Stomach (tissue), 8 donors: ENCODE measurements at regions not wholly inside any gene's neighbourhood (a gene's known extent, or its start where the extent isn't known, plus 50 kb on each side); places are given as distances from the start of the nearest gene placed in this dataset.

Experiments used
- DNase-seq, 2 donors: peaks; one replicate each; pipeline versions ENCODE4 v3.0.0 to v3.0.0-alpha.2; 2013 to 2019
- H3K27ac ChIP-seq, 5 donors: fragments of 200-600 bp in 4 of 5; sonication (generic) in 4 of 5; one replicate each; pipeline ENCODE4 v1.5.1; 2013 to 2019; ENCODE audit warnings: mild to moderate bottlenecking in 1 of 5, moderate library complexity in 1 of 5
- H3K27me3 ChIP-seq, 3 donors: fragments of 200-600 bp; sonication (generic); one replicate each; pipeline ENCODE4 v1.5.1; 2017 to 2019; ENCODE audit warnings: mixed run types in 1 of 3
- H3K36me3 ChIP-seq, 4 donors: fragments of 200-600 bp; sonication (generic); 1 replicate in 3 of 4; 2 replicates in 1 of 4; pipeline ENCODE4 v1.5.1; 2016 to 2019
- H3K4me1 ChIP-seq, 4 donors: fragments of 200-600 bp; sonication (generic); one replicate each; pipeline ENCODE4 v1.5.1; 2016 to 2019
- H3K4me3 ChIP-seq, 4 donors: fragments of 200-600 bp; sonication (generic) in 3 of 4; one replicate each; pipeline ENCODE4 v1.5.1; 2016 to 2019; ENCODE audit warnings: mild to moderate bottlenecking in 1 of 4
- H3K9me3 ChIP-seq, 4 donors: fragments of 200-600 bp; sonication (generic); one replicate each; pipeline ENCODE4 v1.5.1; 2016 to 2019
- EP300 ChIP-seq: sonication (generic); formaldehyde crosslinking; IDR thresholded peaks from one replicate; pipeline ENCODE4 v1.6.1; 2017; ENCODE audit warnings: antibody characterized with exemption
- POLR2A ChIP-seq, 4 donors: fragments of 450-650 bp; IDR thresholded peaks; one replicate each; pipeline ENCODE4 v1.6.1; 2016; ENCODE audit warnings: antibody characterized with exemption in 4 of 4, control low read depth in 2 of 4, mild to moderate bottlenecking in 1 of 4, moderate library complexity in 1 of 4
- POLR2AphosphoS5 ChIP-seq, 3 donors: sonication (generic); formaldehyde crosslinking; IDR thresholded peaks; one replicate each; pipeline ENCODE4 v1.6.1; 2016; ENCODE audit warnings: antibody characterized with exemption in 3 of 3
- WGBS, 5 donors: extraction: QIAGEN DNeasy Blood & Tissue Kit in 3 of 5; methylation state at CpG; one replicate each; pipeline versions ENCODE4 v1.1.5 to v1.1.7; 2013 to 2018; 5-methylcytosine and 5-hydroxymethylcytosine counted together
- intact Hi-C: fragments of 100-400 bp; cut with DNase I; formaldehyde crosslinking; loops from one replicate; pipeline ENCODE4 v1.15.1; 2023; ENCODE audit warnings: low total_unique reads
- TF ChIP-seq, protein P1 (sequence below), 7 experiments: fragments of 450-650 bp in 4 of 7; fragments of 200-600 bp in 3 of 7; sonication (generic) in 3 of 7; IDR thresholded peaks; one replicate each; pipeline ENCODE4 v1.5.1; 2016 to 2019; ENCODE audit warnings: antibody characterized with exemption in 7 of 7, control low read depth in 2 of 7, mild to moderate bottlenecking in 1 of 7
- donor health status: healthy with polysubstance abuse.
- donor health status: Bipolar disorder and iron deficiency.
- donor health status: healthy.

DNA sequence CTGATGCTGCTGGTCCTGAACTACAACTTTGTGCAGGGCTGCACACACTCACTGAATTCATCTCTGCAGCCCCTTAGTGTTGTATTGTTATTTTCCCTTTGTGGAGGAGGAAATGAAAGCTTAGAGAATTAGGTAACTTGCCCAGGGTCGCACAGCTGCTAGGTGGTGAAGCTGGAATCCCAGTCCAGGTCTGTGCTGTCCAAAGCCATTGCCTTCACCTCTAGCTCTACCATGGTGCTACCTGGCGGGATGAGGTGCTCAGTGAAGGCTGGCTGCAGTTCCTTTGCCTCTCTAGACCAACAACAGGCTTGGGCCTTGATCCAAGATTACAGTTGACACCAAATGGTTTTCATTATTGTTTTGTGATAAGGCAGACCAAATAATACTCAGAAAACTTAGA, 177.8 kb upstream of the PITX1 start:
- Histone ChIP-seq H3K27me3 (no peaks in the 10 kb centered on the region), H3K4me1 (peaks cover 5 to 53% (median 22%) of the 10 kb centered on the region in 4 donors), H3K27ac (peak overlapping the region in 4 of 5 donors; percentile 50 to 84 (median 79)), H3K36me3 (no peaks in the 10 kb centered on the region), H3K4me3 (no peak overlapping the region), H3K9me3 (no peaks in the 10 kb centered on the region)
- 39 to 73% (median 45%) methylated on average over 2 of the region's 2 CpGs for WGBS, 5 donors
- peak in 1 of 2 donors; percentile 11 for DNase-seq
- TF ChIP-seq EP300 (no peak), POLR2A (IDR thresholded peaks at IDR 0.05) (no peak), POLR2AphosphoS5 (IDR thresholded peaks at IDR 0.05) (no peak)
- TF ChIP-seq, protein P1, sequence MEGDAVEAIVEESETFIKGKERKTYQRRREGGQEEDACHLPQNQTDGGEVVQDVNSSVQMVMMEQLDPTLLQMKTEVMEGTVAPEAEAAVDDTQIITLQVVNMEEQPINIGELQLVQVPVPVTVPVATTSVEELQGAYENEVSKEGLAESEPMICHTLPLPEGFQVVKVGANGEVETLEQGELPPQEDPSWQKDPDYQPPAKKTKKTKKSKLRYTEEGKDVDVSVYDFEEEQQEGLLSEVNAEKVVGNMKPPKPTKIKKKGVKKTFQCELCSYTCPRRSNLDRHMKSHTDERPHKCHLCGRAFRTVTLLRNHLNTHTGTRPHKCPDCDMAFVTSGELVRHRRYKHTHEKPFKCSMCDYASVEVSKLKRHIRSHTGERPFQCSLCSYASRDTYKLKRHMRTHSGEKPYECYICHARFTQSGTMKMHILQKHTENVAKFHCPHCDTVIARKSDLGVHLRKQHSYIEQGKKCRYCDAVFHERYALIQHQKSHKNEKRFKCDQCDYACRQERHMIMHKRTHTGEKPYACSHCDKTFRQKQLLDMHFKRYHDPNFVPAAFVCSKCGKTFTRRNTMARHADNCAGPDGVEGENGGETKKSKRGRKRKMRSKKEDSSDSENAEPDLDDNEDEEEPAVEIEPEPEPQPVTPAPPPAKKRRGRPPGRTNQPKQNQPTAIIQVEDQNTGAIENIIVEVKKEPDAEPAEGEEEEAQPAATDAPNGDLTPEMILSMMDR (IDR thresholded peaks at IDR 0.05): no peak
- intact Hi-C loops: no loop called here

- no peak for DNase-seq
- no peaks in the 10 kb centered on the region for H3K9me3 ChIP-seq
- intact Hi-C loops: no loop called here
- TF ChIP-seq EP300 (no peak), POLR2AphosphoS5 (IDR thresholded peaks at IDR 0.05) (peak in 2 of 3 donors; percentile 42 to 79)
- WGBS, 5 donors: 69 to 82% (median 77%) methylated on average over 9 of the region's 9 CpGs
- no peaks in the 10 kb centered on the region for H3K36me3 ChIP-seq
- H3K27me3 ChIP-seq: no peaks in the 10 kb centered on the region
- peak overlapping the region in 4 of 5 donors; percentile 50 to 84 (median 79) for H3K27ac ChIP-seq
- peak overlapping the region in 1 of 4 donors; percentile 1 for H3K4me3 ChIP-seq
- H3K4me1 ChIP-seq: peaks cover 5 to 53% (median 22%) of the 10 kb centered on the region in 4 donors
Observed at GRCh38 chr5:135211083-135211790, 177.2 kb upstream of the PITX1 start.

- Histone ChIP-seq H3K4me3 (peak overlapping the region in 1 of 4 donors; percentile 1), H3K36me3 (no peaks in the 10 kb centered on the region), H3K9me3 (no peaks in the 10 kb centered on the region), H3K4me1 (peaks cover 5 to 53% (median 22%) of the 10 kb centered on the region in 4 donors), H3K27me3 (no peaks in the 10 kb centered on the region), H3K27ac (peak overlapping the region; percentile 49 to 84 (median 76))
- intact Hi-C loops: no loop called here
- WGBS, 5 donors: 86 to 93% (median 88%) methylated on average over 9 to 10 of the region's 10 CpGs
- DNase-seq: peak in 1 of 2 donors; percentile 18
- TF ChIP-seq, protein P1 (IDR thresholded peaks at IDR 0.05): no peak
- TF ChIP-seq POLR2A (IDR thresholded peaks at IDR 0.05): no peak
- no peak for TF ChIP-seq EP300
- no peak for TF ChIP-seq POLR2AphosphoS5 (IDR thresholded peaks at IDR 0.05)
Observed at GRCh38 chr5:135210286-135211055, 176.4 kb upstream of the PITX1 start.

DNA sequence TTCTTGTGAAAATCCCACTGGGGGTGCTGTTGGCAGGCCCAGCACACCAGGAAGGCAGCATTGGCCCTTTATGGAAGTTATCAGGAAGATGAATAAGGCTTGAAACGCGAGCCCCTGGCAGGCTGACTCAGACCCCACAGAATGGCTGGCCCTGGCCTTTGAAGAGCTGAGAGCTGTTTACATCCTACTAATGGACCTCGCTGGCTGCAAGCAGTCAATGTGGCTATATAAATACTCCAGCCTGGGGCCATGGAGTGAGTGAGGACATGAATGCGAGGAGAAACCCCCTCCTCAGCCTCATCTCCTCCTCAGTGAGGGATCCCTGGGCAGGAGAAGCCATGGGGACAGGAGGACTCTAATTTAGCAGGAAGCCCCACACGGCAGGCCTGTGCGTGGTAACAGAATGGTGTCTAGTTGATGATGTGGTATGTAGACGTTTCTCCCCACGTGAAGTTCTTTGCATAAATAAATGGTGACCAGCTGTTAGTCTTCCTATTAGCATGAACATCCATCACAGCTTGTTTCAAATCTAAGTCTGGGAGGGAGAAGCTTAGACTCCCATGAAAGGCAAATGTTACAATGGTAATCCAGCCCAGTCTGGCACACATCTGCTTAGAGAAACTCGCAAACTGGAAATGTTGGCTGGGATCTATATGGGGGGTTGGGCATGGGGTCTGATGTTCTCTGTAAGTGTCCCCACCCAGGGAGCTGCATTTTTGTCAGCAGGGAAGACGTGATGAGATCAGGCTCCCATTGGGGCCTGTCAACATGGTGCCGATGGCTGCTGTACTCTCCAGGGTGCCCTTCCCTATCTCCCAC, 175.1 kb upstream of the PITX1 start:
- no peaks in the 10 kb centered on the region for H3K27me3 ChIP-seq
- peak overlapping the region in 4 of 5 donors; percentile 62 to 84 (median 79) for H3K27ac ChIP-seq
- peak; percentile 31 to 85 for DNase-seq
- no peak overlapping the region for H3K4me3 ChIP-seq
- peaks cover 5 to 53% (median 22%) of the 10 kb centered on the region in 4 donors for H3K4me1 ChIP-seq
- H3K9me3 ChIP-seq: no peaks in the 10 kb centered on the region
- TF ChIP-seq EP300 (no peak), POLR2AphosphoS5 (IDR thresholded peaks at IDR 0.05) (peak; percentile 13 to 71 (median 66))
- intact Hi-C loops: no loop called here
- no peaks in the 10 kb centered on the region for H3K36me3 ChIP-seq
- 47 to 63% (median 58%) methylated on average over 10 to 11 of the region's 11 CpGs for WGBS, 5 donors

DNA sequence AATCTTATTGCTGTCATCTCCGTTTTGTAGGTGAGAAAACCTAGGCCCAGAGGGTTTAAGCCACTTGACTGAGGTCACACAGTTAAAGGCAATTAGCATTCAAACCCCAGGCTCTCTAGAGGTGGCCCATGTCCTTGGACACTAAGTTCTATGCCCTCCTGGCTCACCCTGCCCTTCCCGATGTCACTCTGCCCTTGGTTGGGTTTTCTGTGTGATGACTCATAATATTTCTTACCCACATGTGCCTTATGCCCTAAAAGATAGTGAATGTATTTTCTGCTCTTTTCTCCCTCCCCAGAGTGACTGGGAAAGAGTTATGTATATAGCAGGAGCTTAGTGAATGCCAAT, 174.5 kb upstream of the PITX1 start:
- WGBS, 5 donors: 49 to 65% (median 58%) methylated on average over 2 of the region's 2 CpGs
- intact Hi-C loops: no loop called here

More for the DNA sequence above, 174.5 kb upstream of the PITX1 start:
- Histone ChIP-seq H3K9me3 (peaks cover 0 to 2% (median under 1%) of the 10 kb centered on the region in 4 donors), H3K36me3 (no peaks in the 10 kb centered on the region), H3K27ac (peak overlapping the region; percentile 25 to 84 (median 76)), H3K4me3 (no peak overlapping the region), H3K4me1 (peaks cover 5 to 53% (median 22%) of the 10 kb centered on the region in 4 donors), H3K27me3 (no peaks in the 10 kb centered on the region)
- no peak for TF ChIP-seq POLR2A (IDR thresholded peaks at IDR 0.05)
- TF ChIP-seq EP300: no peak
- TF ChIP-seq, protein P1 (IDR thresholded peaks at IDR 0.05): no peak
- TF ChIP-seq POLR2AphosphoS5 (IDR thresholded peaks at IDR 0.05): no peak
- no peak for DNase-seq
